ENCODE measurements at regions not wholly inside any gene's neighbourhood (a gene's known extent, or its start where the extent isn't known, plus 50 kb on each side); places are given as distances from the start of the nearest gene placed in this dataset.
A peak's percentile ranks its signal among the peaks of the same experiment; 100 is the strongest.

GRCh38 chr13:39968646-39969475, 313.4 kb downstream of the COG6 start:
- no peak for DNase-seq (ENCODE audit: low read depth in 2 of 2)

GRCh38 chr13:39970177-39970846, 314.9 kb downstream of the COG6 start:
- DNase-seq (ENCODE audit: low read depth in 2 of 2): no peak

GRCh38 chr13:39971526-39971925, 316.1 kb downstream of the COG6 start:
- no peak for DNase-seq (ENCODE audit: low read depth in 2 of 2)

- DNase-seq (ENCODE audit: low read depth in 2 of 2): no peak
These were observed 321.0 kb downstream of the COG6 start for GRCh38 chr13:39976481-39976880.

GRCh38 chr13:39981056-39981455, 325.6 kb downstream of the COG6 start:
- no peak for DNase-seq (ENCODE audit: low read depth in 2 of 2)

GRCh38 chr13:39982745-39983144, 327.3 kb downstream of the COG6 start:
- no peak for DNase-seq (ENCODE audit: low read depth in 2 of 2)

GRCh38 chr13:39985071-39985470, 329.6 kb downstream of the COG6 start:
- no peak for DNase-seq (ENCODE audit: low read depth in 2 of 2)

- DNase-seq (ENCODE audit: low read depth in 2 of 2): no peak
These were observed 332.9 kb downstream of the COG6 start for GRCh38 chr13:39988351-39988750.

- DNase-seq (ENCODE audit: low read depth in 2 of 2): no peak
These were observed 342.7 kb downstream of the COG6 start for GRCh38 chr13:39998166-39998565.

- no peak for DNase-seq (ENCODE audit: low read depth in 2 of 2)
These were observed 346.6 kb downstream of the COG6 start for GRCh38 chr13:40002016-40002415.

GRCh38 chr13:40013554-40013953, 358.1 kb downstream of the COG6 start:
- no peak for DNase-seq (ENCODE audit: low read depth in 2 of 2)

- no peak for DNase-seq (ENCODE audit: low read depth in 2 of 2)
These were observed 361.6 kb downstream of the COG6 start for GRCh38 chr13:40016953-40017660.

GRCh38 chr13:40017662-40018262, 362.3 kb downstream of the COG6 start:
- no peak for DNase-seq (ENCODE audit: low read depth in 2 of 2)

GRCh38 chr13:40023595-40024203, 368.2 kb downstream of the COG6 start:
- no peak for DNase-seq (ENCODE audit: low read depth in 2 of 2)

GRCh38 chr13:40024204-40024966, 368.9 kb downstream of the COG6 start:
- DNase-seq (ENCODE audit: low read depth in 2 of 2): no peak

GRCh38 chr13:40024967-40025714, 369.7 kb downstream of the COG6 start:
- no peak for DNase-seq (ENCODE audit: low read depth in 2 of 2)

GRCh38 chr13:40026174-40026585, 370.7 kb downstream of the COG6 start:
- DNase-seq (ENCODE audit: low read depth in 2 of 2): peak; percentile 5 to 45

- peak; percentile 17 to 19 for DNase-seq (ENCODE audit: low read depth in 2 of 2)
These were observed 371.3 kb downstream of the COG6 start for GRCh38 chr13:40026741-40027140.

GRCh38 chr13:40028446-40028845, 373.0 kb downstream of the COG6 start:
- no peak for DNase-seq (ENCODE audit: low read depth in 2 of 2)

GRCh38 chr13:40031031-40031430, 375.6 kb downstream of the COG6 start:
- DNase-seq (ENCODE audit: low read depth in 2 of 2): no peak
